HepG2 (cell line): ENCODE measurements at regions not wholly inside any gene's neighbourhood (a gene's known extent, or its start where the extent isn't known, plus 50 kb on each side); places are given as distances from the start of the nearest gene placed in this dataset.

Source experiments
- CHCHD3 ChIP-seq: sonication (generic); formaldehyde crosslinking; IDR thresholded peaks from 2 replicates; pipeline ENCODE4 v1.8.0; 2022; ENCODE audit warnings: mild to moderate bottlenecking, missing genetic modification reagents, moderate library complexity
- CREB1 ChIP-seq, 2 experiments: fragments of 450-650 bp in 1 of 2; IDR thresholded peaks; 2 replicates each; pipeline ENCODE4 v1.6.1; 2016 to 2017; ENCODE audit warnings: control low read depth in 1 of 2, mild to moderate bottlenecking in 1 of 2, missing compliant biosample characterization in 1 of 2, missing genetic modification characterization in 1 of 2
- GABPA ChIP-seq, 2 experiments: IDR thresholded peaks; 2 replicates each; pipeline ENCODE4 v1.6.1; 2011 to 2016; ENCODE audit warnings: low read depth in 2 of 2, low read length in 1 of 2, missing biosample characterization in 1 of 2, missing genetic modification characterization in 1 of 2
- GATAD2A ChIP-seq: IDR thresholded peaks from 2 replicates; pipeline ENCODE4 v1.6.1; 2016
- HMG20A ChIP-seq: IDR thresholded peaks from 2 replicates; pipeline ENCODE4 v1.6.1; 2016; ENCODE audit warnings: borderline replicate concordance
- KDM3A ChIP-seq: IDR thresholded peaks from 2 replicates; pipeline ENCODE4 v1.6.1; 2018; ENCODE audit warnings: low read depth, missing compliant biosample characterization
- KLF13 ChIP-seq: sonication (generic); formaldehyde crosslinking; IDR thresholded peaks from 2 replicates; pipeline ENCODE4 v1.4.0; 2020; ENCODE audit warnings: mild to moderate bottlenecking, missing genetic modification reagents
- MAF1 ChIP-seq: sonication (generic); formaldehyde crosslinking; IDR thresholded peaks from 2 replicates; pipeline ENCODE4 v1.5.0; 2020; ENCODE audit warnings: missing genetic modification reagents, borderline replicate concordance
- NR1H2 ChIP-seq: sonication (generic); formaldehyde crosslinking; IDR thresholded peaks from 2 replicates; pipeline ENCODE4 v1.8.1; 2022; ENCODE audit warnings: low read depth, missing genetic modification reagents, borderline replicate concordance
- RARA ChIP-seq: IDR thresholded peaks from 2 replicates; pipeline ENCODE4 v1.6.1; 2016; ENCODE audit warnings: missing genetic modification reagents, missing compliant biosample characterization
- TEAD2 ChIP-seq: sonication (generic); formaldehyde crosslinking; IDR thresholded peaks from 2 replicates; pipeline ENCODE4 v1.9.0; 2021; ENCODE audit warnings: missing genetic modification reagents
- TGIF2 ChIP-seq: IDR thresholded peaks from 2 replicates; pipeline ENCODE4 v1.6.1; 2016; ENCODE audit warnings: control low read depth, missing compliant biosample characterization
- ZFY ChIP-seq: sonication (generic); formaldehyde crosslinking; IDR thresholded peaks from 2 replicates; pipeline ENCODE4 v1.4.0; 2020; ENCODE audit warnings: missing genetic modification reagents
- ZNF10 ChIP-seq: sonication (generic); formaldehyde crosslinking; IDR thresholded peaks from 2 replicates; pipeline ENCODE4 v1.4.0; 2020; ENCODE audit warnings: mild to moderate bottlenecking, low read depth, missing genetic modification reagents, borderline replicate concordance
- ZNF235 ChIP-seq: sonication (generic); formaldehyde crosslinking; IDR thresholded peaks from 2 replicates; pipeline ENCODE4 v1.8.1; 2023; ENCODE audit warnings: mild to moderate bottlenecking, missing genetic modification reagents, borderline replicate concordance
- ZNF260 ChIP-seq: sonication (generic); formaldehyde crosslinking; IDR thresholded peaks from 2 replicates; pipeline ENCODE4 v1.4.0; 2020; ENCODE audit warnings: missing genetic modification reagents, low read depth, mild to moderate bottlenecking, borderline replicate concordance
- ZNF510 ChIP-seq: sonication (generic); formaldehyde crosslinking; IDR thresholded peaks from 2 replicates; pipeline ENCODE4 v1.4.0; 2020; ENCODE audit warnings: low read depth, mild to moderate bottlenecking, missing genetic modification reagents
- ZNF546 ChIP-seq: sonication (generic); formaldehyde crosslinking; conservative IDR thresholded peaks from 2 replicates; pipeline ENCODE4 v1.8.1; 2023; ENCODE audit warnings: mild to moderate bottlenecking, missing genetic modification reagents
- ZNF569 ChIP-seq: sonication (generic); formaldehyde crosslinking; IDR thresholded peaks from 2 replicates; pipeline ENCODE4 v1.5.0; 2020; ENCODE audit warnings: mild to moderate bottlenecking, missing genetic modification reagents, moderate library complexity, borderline replicate concordance
- ZNF792 ChIP-seq: IDR thresholded peaks from 2 replicates; pipeline ENCODE4 v1.6.1; 2016
- ZSCAN22 ChIP-seq: sonication (generic); formaldehyde crosslinking; IDR thresholded peaks from 2 replicates; pipeline ENCODE4 v1.4.0; 2020; ENCODE audit warnings: mild to moderate bottlenecking, missing genetic modification reagents
- ZSCAN31 ChIP-seq: sonication (generic); formaldehyde crosslinking; IDR thresholded peaks from 2 replicates; pipeline ENCODE4 v1.5.0; 2020; ENCODE audit warnings: low read depth, mild to moderate bottlenecking, missing genetic modification reagents
- TF ChIP-seq, protein P1 (sequence below): sonication (generic); formaldehyde crosslinking; conservative IDR thresholded peaks from 2 replicates; pipeline ENCODE4 v1.8.0; 2022; ENCODE audit warnings: mild to moderate bottlenecking, moderate library complexity, missing genetic modification reagents
- TF ChIP-seq, protein P2 (sequence below): sonication (generic); formaldehyde crosslinking; IDR thresholded peaks from 2 replicates; pipeline ENCODE4 v1.8.1; 2022; ENCODE audit warnings: low read depth, mild to moderate bottlenecking, missing genetic modification reagents
- TF ChIP-seq, protein P3 (sequence below): sonication (generic); formaldehyde crosslinking; IDR thresholded peaks from 2 replicates; pipeline ENCODE4 v1.5.1; 2020; ENCODE audit warnings: mild to moderate bottlenecking, missing genetic modification reagents, borderline replicate concordance
- TF ChIP-seq, protein P4 (sequence below): sonication (generic); formaldehyde crosslinking; IDR thresholded peaks from 2 replicates; pipeline ENCODE4 v1.8.0; 2022; ENCODE audit warnings: mild to moderate bottlenecking, missing genetic modification reagents, moderate library complexity

DNA sequence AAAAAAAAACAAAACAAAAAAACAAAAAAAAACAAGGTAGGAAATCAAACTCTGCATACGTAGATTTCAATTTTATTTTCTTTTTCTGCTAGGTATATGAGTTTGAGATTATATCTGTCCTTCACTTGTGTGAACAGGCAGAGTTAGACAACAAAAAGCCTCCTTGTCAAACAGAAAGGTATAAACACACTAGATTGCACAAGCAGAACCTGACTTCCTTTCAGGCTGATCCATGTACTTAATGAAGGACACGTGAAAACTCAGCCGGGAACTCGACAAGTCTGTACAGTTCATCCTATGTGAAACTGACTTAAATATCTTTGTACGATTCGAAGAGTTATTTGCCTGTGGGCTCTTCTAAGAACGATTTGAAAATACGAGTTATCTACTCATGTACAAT, 254.1 kb downstream of the ARL4A start (continued):
- TF ChIP-seq GABPA (IDR thresholded peaks at IDR 0.05; ENCODE audit: low read depth, low read length) (no peak), GABPA (CRISPR knock-in tag; IDR thresholded peaks at IDR 0.05; ENCODE audit: low read depth) (peak; percentile 56; the same call in 1 of the 2 replicates), ZNF569 (CRISPR knock-in tag) (no peak), HMG20A (CRISPR knock-in tag) (peak; percentile 94), KDM3A (no peak), ZSCAN22 (CRISPR knock-in tag) (no peak), RARA (CRISPR knock-in tag) (peak; percentile 78), ZNF235 (CRISPR knock-in tag) (no peak), KLF13 (no peak), MAF1 (no peak), ZNF792 (peak; percentile 56; the same call in 1 of the 2 replicates), ZNF260 (CRISPR knock-in tag) (no peak), ZFY (CRISPR knock-in tag) (no peak), TGIF2 (CRISPR knock-in tag) (peak; percentile 68; the same call in 1 of the 2 replicates), GATAD2A (CRISPR knock-in tag) (peak; percentile 97), ZNF10 (CRISPR knock-in tag) (no peak), ZNF546 (CRISPR knock-in tag) (no peak), ZSCAN31 (no peak), CREB1 (IDR thresholded peaks at IDR 0.05) (no peak), CREB1 (CRISPR knock-in tag; IDR thresholded peaks at IDR 0.05) (no peak; the same call in 1 of the 2 replicates), NR1H2 (CRISPR knock-in tag) (no peak), CHCHD3 (CRISPR knock-in tag) (no peak), ZNF510 (no peak), TEAD2 (no peak)
- TF ChIP-seq, protein P1, sequence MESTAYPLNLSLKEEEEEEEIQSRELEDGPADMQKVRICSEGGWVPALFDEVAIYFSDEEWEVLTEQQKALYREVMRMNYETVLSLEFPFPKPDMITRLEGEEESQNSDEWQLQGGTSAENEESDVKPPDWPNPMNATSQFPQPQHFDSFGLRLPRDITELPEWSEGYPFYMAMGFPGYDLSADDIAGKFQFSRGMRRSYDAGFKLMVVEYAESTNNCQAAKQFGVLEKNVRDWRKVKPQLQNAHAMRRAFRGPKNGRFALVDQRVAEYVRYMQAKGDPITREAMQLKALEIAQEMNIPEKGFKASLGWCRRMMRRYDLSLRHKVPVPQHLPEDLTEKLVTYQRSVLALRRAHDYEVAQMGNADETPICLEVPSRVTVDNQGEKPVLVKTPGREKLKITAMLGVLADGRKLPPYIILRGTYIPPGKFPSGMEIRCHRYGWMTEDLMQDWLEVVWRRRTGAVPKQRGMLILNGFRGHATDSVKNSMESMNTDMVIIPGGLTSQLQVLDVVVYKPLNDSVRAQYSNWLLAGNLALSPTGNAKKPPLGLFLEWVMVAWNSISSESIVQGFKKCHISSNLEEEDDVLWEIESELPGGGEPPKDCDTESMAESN (CRISPR knock-in tag), result no peak
- TF ChIP-seq, protein P2, sequence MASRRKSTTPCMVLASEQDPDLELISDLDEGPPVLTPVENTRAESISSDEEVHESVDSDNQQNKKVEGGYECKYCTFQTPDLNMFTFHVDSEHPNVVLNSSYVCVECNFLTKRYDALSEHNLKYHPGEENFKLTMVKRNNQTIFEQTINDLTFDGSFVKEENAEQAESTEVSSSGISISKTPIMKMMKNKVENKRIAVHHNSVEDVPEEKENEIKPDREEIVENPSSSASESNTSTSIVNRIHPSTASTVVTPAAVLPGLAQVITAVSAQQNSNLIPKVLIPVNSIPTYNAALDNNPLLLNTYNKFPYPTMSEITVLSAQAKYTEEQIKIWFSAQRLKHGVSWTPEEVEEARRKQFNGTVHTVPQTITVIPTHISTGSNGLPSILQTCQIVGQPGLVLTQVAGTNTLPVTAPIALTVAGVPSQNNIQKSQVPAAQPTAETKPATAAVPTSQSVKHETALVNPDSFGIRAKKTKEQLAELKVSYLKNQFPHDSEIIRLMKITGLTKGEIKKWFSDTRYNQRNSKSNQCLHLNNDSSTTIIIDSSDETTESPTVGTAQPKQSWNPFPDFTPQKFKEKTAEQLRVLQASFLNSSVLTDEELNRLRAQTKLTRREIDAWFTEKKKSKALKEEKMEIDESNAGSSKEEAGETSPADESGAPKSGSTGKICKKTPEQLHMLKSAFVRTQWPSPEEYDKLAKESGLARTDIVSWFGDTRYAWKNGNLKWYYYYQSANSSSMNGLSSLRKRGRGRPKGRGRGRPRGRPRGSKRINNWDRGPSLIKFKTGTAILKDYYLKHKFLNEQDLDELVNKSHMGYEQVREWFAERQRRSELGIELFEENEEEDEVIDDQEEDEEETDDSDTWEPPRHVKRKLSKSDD (CRISPR knock-in tag), result no peak
- TF ChIP-seq, protein P3, sequence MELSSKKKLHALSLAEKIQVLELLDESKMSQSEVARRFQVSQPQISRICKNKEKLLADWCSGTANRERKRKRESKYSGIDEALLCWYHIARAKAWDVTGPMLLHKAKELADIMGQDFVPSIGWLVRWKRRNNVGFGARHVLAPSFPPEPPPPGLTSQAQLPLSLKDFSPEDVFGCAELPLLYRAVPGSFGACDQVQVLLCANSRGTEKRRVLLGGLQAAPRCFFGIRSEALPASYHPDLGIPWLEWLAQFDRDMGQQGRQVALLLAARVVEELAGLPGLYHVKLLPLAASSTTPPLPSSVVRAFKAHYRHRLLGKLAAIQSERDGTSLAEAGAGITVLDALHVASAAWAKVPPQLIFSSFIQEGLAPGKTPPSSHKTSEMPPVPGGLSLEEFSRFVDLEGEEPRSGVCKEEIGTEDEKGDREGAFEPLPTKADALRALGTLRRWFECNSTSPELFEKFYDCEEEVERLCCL, result no peak
- TF ChIP-seq, protein P4, sequence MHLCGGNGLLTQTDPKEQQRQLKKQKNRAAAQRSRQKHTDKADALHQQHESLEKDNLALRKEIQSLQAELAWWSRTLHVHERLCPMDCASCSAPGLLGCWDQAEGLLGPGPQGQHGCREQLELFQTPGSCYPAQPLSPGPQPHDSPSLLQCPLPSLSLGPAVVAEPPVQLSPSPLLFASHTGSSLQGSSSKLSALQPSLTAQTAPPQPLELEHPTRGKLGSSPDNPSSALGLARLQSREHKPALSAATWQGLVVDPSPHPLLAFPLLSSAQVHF (CRISPR knock-in tag), result no peak
